Prostate gland (tissue), 2 donors: ENCODE measurements at regions not wholly inside any gene's neighbourhood (a gene's known extent, or its start where the extent isn't known, plus 50 kb on each side); places are given as distances from the start of the nearest gene placed in this dataset.

Source experiments
- DNase-seq: peaks from one replicate; pipeline ENCODE4 v3.0.0-alpha.2; 2019; ENCODE audit warnings: low spot score
- H3K27ac ChIP-seq, 2 donors: fragments of 200-600 bp; sonication (generic); 2 replicates each; pipeline ENCODE4 v1.5.1; 2017 to 2019
- H3K27me3 ChIP-seq: fragments of 200-600 bp; sonication (generic); replicated peaks from 2 replicates; pipeline ENCODE4 v1.5.1; 2019; ENCODE audit not compliant: insufficient read depth
- H3K36me3 ChIP-seq, 2 donors: fragments of 200-600 bp; sonication (generic); 1 replicate in 1 of 2; 2 replicates in 1 of 2; pipeline versions ENCODE4 v1.5.1 to v1.8.1; 2017 to 2019
- H3K4me1 ChIP-seq: fragments of 200-600 bp; sonication (generic); replicated peaks from 2 replicates; pipeline ENCODE4 v1.5.1; 2019
- H3K4me3 ChIP-seq, 2 donors: fragments of 200-600 bp; sonication (generic); 2 replicates each; pipeline ENCODE4 v1.5.1; 2017 to 2019
- H3K9me3 ChIP-seq: fragments of 200-600 bp; sonication (generic); 2 replicates; pipeline ENCODE4 v1.5.1; 2017
- POLR2A ChIP-seq: fragments of 450-650 bp; IDR thresholded peaks from one replicate; pipeline ENCODE4 v1.6.1; 2016; ENCODE audit warnings: antibody characterized with exemption, mild to moderate bottlenecking
- POLR2AphosphoS5 ChIP-seq: sonication (generic); formaldehyde crosslinking; IDR thresholded peaks from one replicate; pipeline ENCODE4 v1.6.1; 2017; ENCODE audit warnings: antibody characterized with exemption
- WGBS: methylation state at CpG from one replicate; pipeline ENCODE4 v1.1.5; 2018; 5-methylcytosine and 5-hydroxymethylcytosine counted together
- intact Hi-C: fragments of 100-400 bp; cut with DNase I; formaldehyde crosslinking; loops from one replicate; pipeline ENCODE4 v1.14.2; 2022
- TF ChIP-seq, protein P1 (sequence below), 4 experiments: fragments of 200-600 bp in 2 of 4; fragments of 450-650 bp in 2 of 4; sonication (generic) in 2 of 4; IDR thresholded peaks; 1 replicate in 3 of 4; 2 replicates in 1 of 4; pipeline ENCODE4 v1.5.1; 2016 to 2019; ENCODE audit warnings: antibody characterized with exemption in 4 of 4, mild to moderate bottlenecking in 2 of 4, moderate library complexity in 2 of 4

DNA sequence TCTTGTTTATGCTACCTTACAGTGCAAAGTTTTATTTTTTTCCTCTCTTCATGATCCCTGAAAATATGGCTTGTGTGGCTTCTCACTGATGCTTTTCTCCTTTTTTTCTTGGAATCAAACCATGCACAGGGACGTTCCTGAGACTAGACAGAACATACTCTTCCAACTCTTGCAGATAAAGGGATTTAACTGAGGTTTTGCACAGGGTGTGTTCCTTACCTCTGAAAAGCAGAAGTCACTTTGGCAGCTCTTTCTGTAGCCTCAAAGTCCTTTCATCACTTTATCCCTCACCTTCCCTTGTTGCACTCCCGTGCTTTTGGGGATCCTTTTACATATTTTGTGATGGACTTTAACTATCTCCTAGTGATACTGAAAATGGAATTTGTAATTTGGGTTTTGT lies 300.1 kb downstream of the SPRY1 start:
- no peaks in the 10 kb centered on the region for H3K36me3 ChIP-seq
- H3K4me1 ChIP-seq: no peaks in the 10 kb centered on the region
- H3K9me3 ChIP-seq: no peaks in the 10 kb centered on the region
- H3K27ac ChIP-seq: no peak overlapping the region
- no peaks in the 10 kb centered on the region for H3K27me3 ChIP-seq
- 44% methylated on average over 2 of the region's 2 CpGs for WGBS
- no peak for DNase-seq
- TF ChIP-seq POLR2AphosphoS5 (no peak), POLR2A (no peak)
- TF ChIP-seq, protein P1, sequence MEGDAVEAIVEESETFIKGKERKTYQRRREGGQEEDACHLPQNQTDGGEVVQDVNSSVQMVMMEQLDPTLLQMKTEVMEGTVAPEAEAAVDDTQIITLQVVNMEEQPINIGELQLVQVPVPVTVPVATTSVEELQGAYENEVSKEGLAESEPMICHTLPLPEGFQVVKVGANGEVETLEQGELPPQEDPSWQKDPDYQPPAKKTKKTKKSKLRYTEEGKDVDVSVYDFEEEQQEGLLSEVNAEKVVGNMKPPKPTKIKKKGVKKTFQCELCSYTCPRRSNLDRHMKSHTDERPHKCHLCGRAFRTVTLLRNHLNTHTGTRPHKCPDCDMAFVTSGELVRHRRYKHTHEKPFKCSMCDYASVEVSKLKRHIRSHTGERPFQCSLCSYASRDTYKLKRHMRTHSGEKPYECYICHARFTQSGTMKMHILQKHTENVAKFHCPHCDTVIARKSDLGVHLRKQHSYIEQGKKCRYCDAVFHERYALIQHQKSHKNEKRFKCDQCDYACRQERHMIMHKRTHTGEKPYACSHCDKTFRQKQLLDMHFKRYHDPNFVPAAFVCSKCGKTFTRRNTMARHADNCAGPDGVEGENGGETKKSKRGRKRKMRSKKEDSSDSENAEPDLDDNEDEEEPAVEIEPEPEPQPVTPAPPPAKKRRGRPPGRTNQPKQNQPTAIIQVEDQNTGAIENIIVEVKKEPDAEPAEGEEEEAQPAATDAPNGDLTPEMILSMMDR (IDR thresholded peaks at IDR 0.05): no peak
- intact Hi-C loops: no loop called here
- H3K4me3 ChIP-seq: no peak overlapping the region

DNA sequence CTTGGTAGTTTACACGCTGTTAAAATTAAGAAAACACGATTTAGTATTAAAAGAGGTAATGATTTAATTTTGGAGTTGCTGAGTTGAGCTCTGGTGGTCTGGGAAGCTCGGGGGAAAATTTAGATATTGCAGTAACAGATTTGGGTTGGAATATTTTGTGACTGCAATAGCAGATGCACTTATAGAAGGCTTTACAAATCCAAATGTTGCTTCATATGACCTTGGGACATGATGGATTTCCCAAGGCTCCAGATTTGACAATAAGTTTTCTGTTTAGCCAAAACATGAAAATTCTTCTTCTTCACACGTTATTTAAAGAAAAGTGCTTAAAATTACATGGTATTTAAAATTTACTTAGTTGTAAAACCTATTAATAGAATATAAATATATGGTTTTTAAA lies 302.0 kb downstream of the SPRY1 start:
- Histone ChIP-seq H3K27me3 (no peaks in the 10 kb centered on the region), H3K4me3 (no peak overlapping the region), H3K4me1 (no peaks in the 10 kb centered on the region), H3K27ac (no peak overlapping the region), H3K36me3 (no peaks in the 10 kb centered on the region), H3K9me3 (no peaks in the 10 kb centered on the region)
- intact Hi-C loops: no loop called here
- no peak for TF ChIP-seq POLR2AphosphoS5
- TF ChIP-seq, protein P1 (IDR thresholded peaks at IDR 0.05): no peak
- no peak for TF ChIP-seq POLR2A
- DNase-seq: no peak
- WGBS: 89% methylated on average over 4 of the region's 4 CpGs

DNA sequence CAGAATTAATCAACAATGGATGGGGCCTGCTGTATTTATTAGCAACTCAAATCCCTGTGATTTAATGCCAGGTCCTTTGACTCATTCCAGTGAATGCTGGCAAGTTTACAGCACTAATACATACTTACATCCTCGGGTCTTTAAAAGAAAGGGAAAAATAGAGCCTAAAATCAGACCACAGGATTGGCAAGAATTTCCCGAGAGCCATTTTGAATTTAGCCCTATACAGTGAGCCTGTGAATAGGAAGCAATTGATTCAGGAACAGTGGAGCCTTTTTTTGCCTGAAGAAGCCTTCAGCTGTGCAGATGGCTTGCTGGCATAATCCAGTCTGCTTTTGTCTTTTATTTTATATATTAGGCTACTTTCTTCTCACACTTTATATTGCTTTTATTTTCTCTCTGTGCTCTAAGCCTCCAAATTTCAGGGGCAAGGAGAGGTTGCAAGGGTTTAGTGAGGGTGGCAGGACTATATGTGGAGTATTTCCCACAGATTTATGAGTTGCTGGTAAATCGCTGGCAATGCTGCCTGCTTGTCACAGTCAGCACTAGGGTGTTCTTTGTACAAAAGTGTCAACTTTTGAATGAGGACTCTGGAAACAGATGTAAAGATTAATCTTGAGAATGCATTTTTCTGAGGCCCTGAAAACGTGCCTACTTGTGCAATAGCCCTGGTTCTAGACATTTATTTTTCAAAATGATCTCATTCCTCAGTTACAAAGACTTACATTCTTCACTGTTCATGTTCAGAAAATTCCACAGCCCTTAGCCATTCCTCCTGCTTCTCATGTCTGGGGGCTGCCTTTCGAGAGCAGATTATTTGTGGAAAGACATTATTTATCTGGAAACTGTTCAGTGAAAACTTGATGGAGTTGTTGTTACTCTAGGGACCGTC lies 303.5 kb downstream of the SPRY1 start:
- H3K4me1 ChIP-seq: no peaks in the 10 kb centered on the region
- no peak for DNase-seq
- no peaks in the 10 kb centered on the region for H3K9me3 ChIP-seq
- TF ChIP-seq POLR2A (no peak), POLR2AphosphoS5 (peak; percentile 2)
- 22% methylated on average over 6 of the region's 6 CpGs for WGBS
- H3K27me3 ChIP-seq: no peaks in the 10 kb centered on the region
- H3K27ac ChIP-seq: no peak overlapping the region
- no peak overlapping the region for H3K4me3 ChIP-seq
- no peaks in the 10 kb centered on the region for H3K36me3 ChIP-seq
- intact Hi-C loops: no loop called here

GRCh38 chr4:123701131-123701575 lies 304.6 kb downstream of the SPRY1 start:
- no peak overlapping the region for H3K27ac ChIP-seq

GRCh38 chr4:123705419-123705818 lies 308.8 kb downstream of the SPRY1 start:
- Histone ChIP-seq H3K27me3 (no peaks in the 10 kb centered on the region), H3K4me1 (no peaks in the 10 kb centered on the region), H3K27ac (no peak overlapping the region), H3K9me3 (no peaks in the 10 kb centered on the region), H3K4me3 (no peak overlapping the region), H3K36me3 (no peaks in the 10 kb centered on the region)
- intact Hi-C loops: no loop called here
- DNase-seq: no peak
- TF ChIP-seq, protein P1 (IDR thresholded peaks at IDR 0.05): no peak
- TF ChIP-seq POLR2AphosphoS5 (no peak), POLR2A (no peak)
- 80% methylated on average over 6 of the region's 6 CpGs for WGBS

More at GRCh38 chr4:123701131-123701575, 304.6 kb downstream of the SPRY1 start:
- Histone ChIP-seq H3K4me3 (no peak overlapping the region), H3K27me3 (no peaks in the 10 kb centered on the region), H3K4me1 (no peaks in the 10 kb centered on the region), H3K36me3 (no peaks in the 10 kb centered on the region), H3K9me3 (no peaks in the 10 kb centered on the region)
- TF ChIP-seq POLR2A (no peak), POLR2AphosphoS5 (no peak)
- TF ChIP-seq, protein P1 (IDR thresholded peaks at IDR 0.05): no peak
- no peak for DNase-seq
- 94% methylated on average over 1 of the region's 1 CpG for WGBS
- intact Hi-C loops: no loop called here
